ENCODE measurements at regions not wholly inside any gene's neighbourhood (a gene's known extent, or its start where the extent isn't known, plus 50 kb on each side); places are given as distances from the start of the nearest gene placed in this dataset.
A peak's percentile ranks its signal among the peaks of the same experiment; 100 is the strongest.

DNA sequence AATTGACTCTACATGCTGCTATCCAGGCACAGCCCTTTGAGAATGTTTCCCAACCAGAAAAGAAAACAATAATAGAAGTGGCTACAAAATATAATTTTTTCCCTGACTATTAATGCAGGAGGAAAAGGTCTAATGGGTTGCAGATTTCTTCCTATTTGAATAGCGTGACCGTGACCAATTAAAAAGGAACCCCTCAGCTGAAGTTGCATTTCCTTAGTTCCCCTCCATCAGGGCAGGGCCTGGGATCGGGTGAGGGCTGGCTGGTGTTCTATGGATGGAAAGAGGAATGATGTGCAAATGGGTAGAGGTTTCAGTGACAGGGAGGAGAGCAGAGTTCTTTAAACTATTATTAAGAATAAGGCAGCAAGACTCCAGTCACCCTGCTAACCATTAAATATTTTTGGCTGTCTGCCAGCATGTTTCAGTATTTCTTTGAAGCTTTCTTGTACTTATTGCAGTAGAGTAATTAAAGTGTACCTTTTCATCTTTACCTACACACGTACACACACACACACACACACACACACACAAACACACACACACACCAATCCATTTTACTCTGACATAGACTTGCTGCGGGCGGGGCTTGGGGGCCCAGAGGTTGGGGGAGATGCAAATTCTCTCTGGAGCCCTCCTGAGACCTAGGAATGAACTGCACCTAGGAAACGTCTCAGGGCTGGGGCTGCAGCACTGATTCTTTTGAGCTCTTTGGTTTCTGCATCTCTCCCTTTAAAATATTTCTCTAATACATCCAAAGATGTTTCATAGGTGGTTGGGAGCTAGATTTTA, 154.8 kb upstream of the SLC35B3 start:
- H2BK20ac ChIP-seq (ENCODE audit: low read depth, low read length, poor library complexity, severe bottlenecking), result no peak overlapping the region
- peak; percentile 58 for DNase-seq
- TF ChIP-seq, protein P1, sequence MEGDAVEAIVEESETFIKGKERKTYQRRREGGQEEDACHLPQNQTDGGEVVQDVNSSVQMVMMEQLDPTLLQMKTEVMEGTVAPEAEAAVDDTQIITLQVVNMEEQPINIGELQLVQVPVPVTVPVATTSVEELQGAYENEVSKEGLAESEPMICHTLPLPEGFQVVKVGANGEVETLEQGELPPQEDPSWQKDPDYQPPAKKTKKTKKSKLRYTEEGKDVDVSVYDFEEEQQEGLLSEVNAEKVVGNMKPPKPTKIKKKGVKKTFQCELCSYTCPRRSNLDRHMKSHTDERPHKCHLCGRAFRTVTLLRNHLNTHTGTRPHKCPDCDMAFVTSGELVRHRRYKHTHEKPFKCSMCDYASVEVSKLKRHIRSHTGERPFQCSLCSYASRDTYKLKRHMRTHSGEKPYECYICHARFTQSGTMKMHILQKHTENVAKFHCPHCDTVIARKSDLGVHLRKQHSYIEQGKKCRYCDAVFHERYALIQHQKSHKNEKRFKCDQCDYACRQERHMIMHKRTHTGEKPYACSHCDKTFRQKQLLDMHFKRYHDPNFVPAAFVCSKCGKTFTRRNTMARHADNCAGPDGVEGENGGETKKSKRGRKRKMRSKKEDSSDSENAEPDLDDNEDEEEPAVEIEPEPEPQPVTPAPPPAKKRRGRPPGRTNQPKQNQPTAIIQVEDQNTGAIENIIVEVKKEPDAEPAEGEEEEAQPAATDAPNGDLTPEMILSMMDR (conservative IDR thresholded peaks at IDR 0.05), result peak; percentile 57
- no peaks in the 10 kb centered on the region for H4K20me1 ChIP-seq (ENCODE audit: control insufficient read depth, insufficient read depth, insufficient read length)
- no peak overlapping the region for H3K4me2 ChIP-seq (ENCODE audit: insufficient read depth, insufficient read length, low read length)
- no peaks in the 10 kb centered on the region for H3K27me3 ChIP-seq (ENCODE audit: insufficient read depth, low read length)
- no peak overlapping the region for H2AFZ ChIP-seq (ENCODE audit: low read length)
- H2AK5ac ChIP-seq (ENCODE audit: insufficient read length, low read length), result no peak overlapping the region
- no peaks in the 10 kb centered on the region for H3K4me1 ChIP-seq (ENCODE audit: insufficient read depth, low read length)
- peaks cover 8 to 16% of the 10 kb centered on the region in 2 experiments for H3K9me3 Mint-ChIP-seq
- H3K27ac ChIP-seq (ENCODE audit: insufficient read length, low read depth, low read length), result no peak overlapping the region
- H2BK15ac ChIP-seq (ENCODE audit: low read depth, low read length), result no peak overlapping the region
- H3K14ac ChIP-seq (ENCODE audit: insufficient read depth, low read length), result no peak overlapping the region
- no peak overlapping the region for H3K4me3 Mint-ChIP-seq
- no peak overlapping the region for H3K9ac ChIP-seq (ENCODE audit: extremely low read depth, insufficient read length, low read length)
- H4K8ac ChIP-seq (replicated peaks; ENCODE audit: insufficient read length, low read depth, low read length), result no peak overlapping the region
- H3K27ac Mint-ChIP-seq, result no peak overlapping the region
- WGBS (ENCODE audit: extremely low coverage, insufficient read length, low lambda C conversion rate), result no CpG with 5 or more reads among the region's 7 CpGs
- H4K91ac ChIP-seq (ENCODE audit: insufficient read length, low read depth, low read length), result no peak overlapping the region
- H4K5ac ChIP-seq (ENCODE audit: insufficient read length, low read depth, low read length), result no peak overlapping the region
- no peak overlapping the region for H3T11ph ChIP-seq (ENCODE audit: low read length)
- peaks cover 0 to 3% (median 0%) of the 10 kb centered on the region in 3 experiments; a peak in 1 of 7 replicates for H3K36me3 Mint-ChIP-seq (ENCODE audit: insufficient read depth in 1 of 3, low read depth in 3 of 3)
- H3K23me2 ChIP-seq (ENCODE audit: insufficient read length, low read depth, low read length, poor library complexity, severe bottlenecking), result no peaks in the 10 kb centered on the region
- H3K27me3 Mint-ChIP-seq (ENCODE audit: low read depth), result no peaks in the 10 kb centered on the region; the same call in 1 of the 2 replicates
- no peaks in the 10 kb centered on the region for H3K9me3 ChIP-seq (ENCODE audit: control insufficient read depth, low read depth, low read length)
- H3K4me1 Mint-ChIP-seq, result peaks cover 2 to 8% of the 10 kb centered on the region in 2 experiments; a peak in 2 of 4 replicates
- H2BK120ac ChIP-seq (ENCODE audit: low read depth, low read length, poor library complexity, severe bottlenecking), result no peak overlapping the region
- no peak overlapping the region for H3K4ac ChIP-seq (ENCODE audit: low read depth, low read length)
- no peak overlapping the region for H2BK12ac ChIP-seq (ENCODE audit: insufficient read length, low read depth, low read length)
- H3K23ac ChIP-seq (ENCODE audit: insufficient read length, low read depth, low read length), result no peak overlapping the region
- H3K56ac ChIP-seq (ENCODE audit: insufficient read length, low read depth, low read length), result no peak overlapping the region
- no peak overlapping the region for H2BK5ac ChIP-seq (ENCODE audit: insufficient read length, low read length)
- no peaks in the 10 kb centered on the region for H3K79me2 ChIP-seq (ENCODE audit: insufficient read depth, low read length)
- H3K18ac ChIP-seq (ENCODE audit: insufficient read length, low read depth, low read length), result no peak overlapping the region
- H3K79me1 ChIP-seq (ENCODE audit: insufficient read depth, low read depth, low read length, poor library complexity, severe bottlenecking), result no peaks in the 10 kb centered on the region

Data from H9 (cell line).